ENCODE measurements at regions not wholly inside any gene's neighbourhood (a gene's known extent, or its start where the extent isn't known, plus 50 kb on each side); places are given as distances from the start of the nearest gene placed in this dataset.

GRCh38 chr10:107546284-107546683 lies 381.8 kb upstream of the SORCS1 start:
- no peaks in the 10 kb centered on the region for H3K4me1 ChIP-seq (replicated peaks; ENCODE audit: insufficient read depth)
- intact Hi-C loops (cut with micrococcal nuclease; ENCODE audit: unreplicated experiment), result no loop called here
- H4K20me1 ChIP-seq (ENCODE audit: insufficient read depth), result no peaks in the 10 kb centered on the region
- H3K27me3 ChIP-seq (ENCODE audit: insufficient read depth, low read depth), result no peaks in the 10 kb centered on the region
- ChIA-PET POLR2A (ENCODE audit: unreplicated experiment) (no interaction called here), CTCF (no interaction called here)
- no peaks in the 10 kb centered on the region for H3F3A ChIP-seq (ENCODE audit: insufficient read depth, low read depth)
- no peak overlapping the region for H3K27ac ChIP-seq
- H3K36me3 ChIP-seq (ENCODE audit: low read depth), result no peaks in the 10 kb centered on the region
- TF ChIP-seq CTCF (conservative IDR thresholded peaks at IDR 0.05) (no peak), EZH2 (IDR thresholded peaks at IDR 0.05; ENCODE audit: low read depth) (no peak)
- no peaks in the 10 kb centered on the region for H3K79me2 ChIP-seq (ENCODE audit: low read depth)
- DNase-seq, result no peak
- H3K9me3 ChIP-seq (ENCODE audit: insufficient read depth, low read depth), result no peaks in the 10 kb centered on the region
- no peak overlapping the region for H3K4me2 ChIP-seq
- H3K9me2 ChIP-seq (ENCODE audit: insufficient read depth), result no peaks in the 10 kb centered on the region
- no TSS peak for BruUV-seq (replicated peaks)
- no peak overlapping the region for H3K4me3 ChIP-seq
- no peak overlapping the region for H2AFZ ChIP-seq

DNA sequence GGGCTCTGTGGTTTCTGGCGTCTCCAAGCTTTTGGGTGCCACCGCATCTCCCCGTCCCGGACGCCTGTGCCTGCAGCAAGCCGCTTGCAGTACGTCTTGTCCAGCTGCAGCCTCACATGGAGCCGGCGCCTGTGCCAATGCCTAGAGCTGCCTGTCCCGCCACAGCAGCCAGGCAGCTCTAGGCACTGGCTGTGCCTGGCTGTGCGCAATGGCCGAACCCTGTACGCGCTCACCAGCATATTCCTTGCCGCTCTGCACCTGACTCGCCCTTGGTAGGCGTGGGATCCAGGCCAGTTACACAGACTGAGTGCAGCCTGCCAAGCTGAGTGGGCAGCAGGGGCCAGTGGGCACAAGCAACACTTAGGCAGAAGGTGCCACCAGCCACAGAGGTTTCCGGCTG lies 381.2 kb upstream of the SORCS1 start:
- Histone ChIP-seq H3K36me3 (ENCODE audit: low read depth) (no peaks in the 10 kb centered on the region), H3K27ac (no peak overlapping the region), H3F3A (ENCODE audit: insufficient read depth, low read depth) (no peaks in the 10 kb centered on the region), H3K4me2 (no peak overlapping the region), H3K4me1 (replicated peaks; ENCODE audit: insufficient read depth) (no peaks in the 10 kb centered on the region), H3K27me3 (ENCODE audit: insufficient read depth, low read depth) (no peaks in the 10 kb centered on the region), H2AFZ (no peak overlapping the region), H3K9me2 (ENCODE audit: insufficient read depth) (no peaks in the 10 kb centered on the region), H3K79me2 (ENCODE audit: low read depth) (no peaks in the 10 kb centered on the region), H4K20me1 (ENCODE audit: insufficient read depth) (no peaks in the 10 kb centered on the region), H3K4me3 (no peak overlapping the region), H3K9me3 (ENCODE audit: insufficient read depth, low read depth) (no peaks in the 10 kb centered on the region)
- POLR2A ChIA-PET (ENCODE audit: unreplicated experiment), result no interaction called here
- TF ChIP-seq EZH2 (IDR thresholded peaks at IDR 0.05; ENCODE audit: low read depth) (no peak), CTCF (conservative IDR thresholded peaks at IDR 0.05) (no peak)
- no peak for DNase-seq
- CTCF ChIA-PET, result no interaction called here
- BruUV-seq (replicated peaks), result no TSS peak
- intact Hi-C loops (cut with micrococcal nuclease; ENCODE audit: unreplicated experiment), result no loop called here

DNA sequence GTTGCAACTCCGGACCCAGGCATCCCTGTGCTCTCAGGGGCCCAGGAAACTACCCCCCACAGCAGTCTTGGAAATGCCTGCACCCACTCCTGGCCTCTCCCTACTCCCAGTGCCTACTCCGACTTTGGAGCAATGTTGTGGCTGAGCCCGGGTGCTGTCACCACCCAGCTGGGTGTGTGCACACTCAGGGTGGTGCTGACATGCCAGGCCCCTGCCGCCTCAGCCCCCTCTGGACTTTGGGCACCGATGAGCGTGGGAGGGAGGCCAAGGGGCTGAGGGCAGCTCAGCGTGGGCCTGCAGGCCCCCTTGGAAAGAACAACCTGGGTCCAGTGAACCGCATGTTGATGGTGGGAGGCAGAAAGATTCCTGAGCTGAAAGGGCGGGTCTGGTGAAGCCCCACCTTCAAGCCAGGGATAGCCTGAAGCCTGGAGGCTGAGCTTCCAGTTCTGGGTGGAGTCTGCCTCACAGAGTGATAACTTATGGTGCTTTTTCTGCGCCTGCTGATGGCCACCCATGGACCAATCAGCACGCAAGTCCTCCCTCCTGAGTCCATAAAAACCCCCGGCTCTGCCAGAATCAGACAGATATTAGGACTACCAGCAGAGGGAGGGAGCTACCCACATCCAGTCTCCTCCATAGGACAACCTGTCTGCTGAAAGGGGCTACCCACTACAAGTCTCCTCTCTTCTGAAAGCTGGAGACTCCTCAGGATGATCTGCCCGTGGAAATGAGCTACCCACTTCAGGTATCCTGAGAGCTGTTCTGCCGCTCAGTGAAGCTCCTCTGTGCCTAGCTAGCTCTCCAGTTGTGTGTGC lies 380.4 kb upstream of the SORCS1 start:
- no peaks in the 10 kb centered on the region for H3K4me1 ChIP-seq (replicated peaks; ENCODE audit: insufficient read depth)
- POLR2A ChIA-PET (ENCODE audit: unreplicated experiment), result no interaction called here
- no peak overlapping the region for H3K27ac ChIP-seq
- no peaks in the 10 kb centered on the region for H3K9me3 ChIP-seq (ENCODE audit: insufficient read depth, low read depth)
- no peak for DNase-seq
- TF ChIP-seq EZH2 (IDR thresholded peaks at IDR 0.05; ENCODE audit: low read depth), result no peak
- CTCF ChIA-PET, result interaction anchor here (0.6 kb wide), 1 partner anchor 66 kb away, joined by 3 read pairs; no protein-coding TSS in a partner anchor
- H3K4me3 ChIP-seq, result no peak overlapping the region
- H3K36me3 ChIP-seq (ENCODE audit: low read depth), result no peaks in the 10 kb centered on the region
- no peak overlapping the region for H3K4me2 ChIP-seq
- H3K27me3 ChIP-seq (ENCODE audit: insufficient read depth, low read depth), result no peaks in the 10 kb centered on the region
- no peaks in the 10 kb centered on the region for H3K9me2 ChIP-seq (ENCODE audit: insufficient read depth)
- no peak overlapping the region for H2AFZ ChIP-seq
- H3K79me2 ChIP-seq (ENCODE audit: low read depth), result no peaks in the 10 kb centered on the region
- no peaks in the 10 kb centered on the region for H3F3A ChIP-seq (ENCODE audit: insufficient read depth, low read depth)
- intact Hi-C loops (cut with micrococcal nuclease; ENCODE audit: unreplicated experiment), result no loop called here
- no TSS peak for BruUV-seq (replicated peaks)
- no peaks in the 10 kb centered on the region for H4K20me1 ChIP-seq (ENCODE audit: insufficient read depth)

DNA sequence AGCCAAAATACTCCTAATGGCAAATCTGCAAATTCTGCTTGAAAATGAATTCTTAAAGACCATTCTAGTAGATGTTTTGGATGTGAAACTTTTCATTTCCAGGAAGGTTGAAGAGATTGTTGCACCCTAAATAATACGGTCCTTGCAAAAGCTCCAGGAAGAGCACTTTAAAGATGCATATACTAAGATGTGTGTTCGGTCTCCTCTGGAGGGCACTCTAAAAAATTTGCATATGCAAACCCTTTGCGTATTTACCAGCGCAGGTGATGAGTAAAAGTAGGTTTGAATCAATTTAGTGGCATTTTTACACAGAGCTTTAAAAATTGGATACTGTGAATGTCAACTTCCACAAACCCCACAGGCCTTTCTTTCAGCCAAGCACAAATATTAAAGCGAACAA lies 378.1 kb upstream of the SORCS1 start:
- DNase-seq, result no peak
- Histone ChIP-seq H3K4me1 (replicated peaks; ENCODE audit: insufficient read depth) (no peaks in the 10 kb centered on the region), H3K27me3 (ENCODE audit: insufficient read depth, low read depth) (no peaks in the 10 kb centered on the region), H3K4me3 (no peak overlapping the region), H3K9me3 (ENCODE audit: insufficient read depth, low read depth) (no peaks in the 10 kb centered on the region), H3K27ac (no peak overlapping the region), H3K79me2 (ENCODE audit: low read depth) (no peaks in the 10 kb centered on the region), H3K4me2 (no peak overlapping the region), H2AFZ (no peak overlapping the region), H3F3A (ENCODE audit: insufficient read depth, low read depth) (no peaks in the 10 kb centered on the region), H3K36me3 (ENCODE audit: low read depth) (no peaks in the 10 kb centered on the region), H3K9me2 (ENCODE audit: insufficient read depth) (no peaks in the 10 kb centered on the region), H4K20me1 (ENCODE audit: insufficient read depth) (no peaks in the 10 kb centered on the region)
- no peak for TF ChIP-seq EZH2 (IDR thresholded peaks at IDR 0.05; ENCODE audit: low read depth)
- TF ChIP-seq CTCF (conservative IDR thresholded peaks at IDR 0.05), result no peak
- BruUV-seq (replicated peaks), result no TSS peak
- intact Hi-C loops (cut with micrococcal nuclease; ENCODE audit: unreplicated experiment), result no loop called here
- ChIA-PET CTCF (no interaction called here), POLR2A (ENCODE audit: unreplicated experiment) (no interaction called here)

All from PC-9 (cell line).